Transverse colon (tissue), 4 donors: ENCODE measurements at regions not wholly inside any gene's neighbourhood (a gene's known extent, or its start where the extent isn't known, plus 50 kb on each side); places are given as distances from the start of the nearest gene placed in this dataset.

ENCODE experiments used
- EP300 ChIP-seq: sonication (generic); formaldehyde crosslinking; IDR thresholded peaks from one replicate; pipeline ENCODE4 v1.6.1; 2017; ENCODE audit warnings: antibody characterized with exemption, low read depth
- POLR2A ChIP-seq: fragments of 450-650 bp; IDR thresholded peaks from one replicate; pipeline ENCODE4 v1.6.1; 2016; ENCODE audit warnings: antibody characterized with exemption, mild to moderate bottlenecking, moderate library complexity
- POLR2AphosphoS5 ChIP-seq, 3 donors: sonication (generic); formaldehyde crosslinking; IDR thresholded peaks; one replicate each; pipeline ENCODE4 v1.6.1; 2016; ENCODE audit warnings: antibody characterized with exemption in 3 of 3
- TF ChIP-seq, protein P1 (sequence below), 5 experiments: fragments of 200-600 bp in 3 of 5; fragments of 450-650 bp in 2 of 5; sonication (generic) in 3 of 5; IDR thresholded peaks; 1 replicate in 2 of 5; 2 replicates in 3 of 5; pipeline ENCODE4 v1.5.1; 2016 to 2017; ENCODE audit warnings: antibody characterized with exemption in 5 of 5, inconsistent platforms in 3 of 5, mild to moderate bottlenecking in 2 of 5, moderate library complexity in 1 of 5

DNA sequence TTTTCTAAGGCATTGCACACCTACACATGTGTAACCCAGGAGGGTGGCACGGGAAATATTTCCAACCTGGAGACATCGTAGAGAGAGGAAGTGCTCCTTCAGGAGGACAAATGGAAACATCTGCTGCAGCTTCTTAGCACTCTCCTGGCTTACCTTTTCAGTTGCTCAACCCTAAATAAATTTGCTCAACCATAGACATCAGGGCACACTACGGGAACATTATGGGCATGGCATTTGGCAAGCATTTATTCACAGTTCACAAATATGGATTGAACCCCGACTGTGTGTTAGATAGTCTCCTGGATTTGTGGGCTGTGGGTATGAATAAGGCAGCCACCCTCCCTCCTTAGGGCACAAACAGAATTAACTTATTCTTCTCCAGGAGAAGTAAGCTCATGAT lies 118.7 kb downstream of the SOX4 start:
- TF ChIP-seq, protein P1, sequence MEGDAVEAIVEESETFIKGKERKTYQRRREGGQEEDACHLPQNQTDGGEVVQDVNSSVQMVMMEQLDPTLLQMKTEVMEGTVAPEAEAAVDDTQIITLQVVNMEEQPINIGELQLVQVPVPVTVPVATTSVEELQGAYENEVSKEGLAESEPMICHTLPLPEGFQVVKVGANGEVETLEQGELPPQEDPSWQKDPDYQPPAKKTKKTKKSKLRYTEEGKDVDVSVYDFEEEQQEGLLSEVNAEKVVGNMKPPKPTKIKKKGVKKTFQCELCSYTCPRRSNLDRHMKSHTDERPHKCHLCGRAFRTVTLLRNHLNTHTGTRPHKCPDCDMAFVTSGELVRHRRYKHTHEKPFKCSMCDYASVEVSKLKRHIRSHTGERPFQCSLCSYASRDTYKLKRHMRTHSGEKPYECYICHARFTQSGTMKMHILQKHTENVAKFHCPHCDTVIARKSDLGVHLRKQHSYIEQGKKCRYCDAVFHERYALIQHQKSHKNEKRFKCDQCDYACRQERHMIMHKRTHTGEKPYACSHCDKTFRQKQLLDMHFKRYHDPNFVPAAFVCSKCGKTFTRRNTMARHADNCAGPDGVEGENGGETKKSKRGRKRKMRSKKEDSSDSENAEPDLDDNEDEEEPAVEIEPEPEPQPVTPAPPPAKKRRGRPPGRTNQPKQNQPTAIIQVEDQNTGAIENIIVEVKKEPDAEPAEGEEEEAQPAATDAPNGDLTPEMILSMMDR (IDR thresholded peaks at IDR 0.05): no peak
- TF ChIP-seq POLR2AphosphoS5 (IDR thresholded peaks at IDR 0.05) (no peak), POLR2A (no peak), EP300 (no peak)
